Neural cell (in vitro differentiated cells): ENCODE measurements at regions not wholly inside any gene's neighbourhood (a gene's known extent, or its start where the extent isn't known, plus 50 kb on each side); places are given as distances from the start of the nearest gene placed in this dataset.

Experiments
- H2AFZ ChIP-seq: fragments of 200-600, 300-800 bp; sonication (generic), shearing (Covaris generic); 2 replicates; pipeline ENCODE4 v1.6.0; 2014; ENCODE audit warnings: low read depth, mild to moderate bottlenecking, antibody characterized with exemption, low read length, moderate library complexity
- H3F3A ChIP-seq: fragments of 200-600 bp; shearing (Covaris generic); 2 replicates; pipeline ENCODE4 v1.6.1; 2016; ENCODE audit warnings: mild to moderate bottlenecking, moderate library complexity, mixed read lengths, antibody characterized with exemption, low read length; ENCODE audit not compliant: insufficient read depth, poor library complexity, severe bottlenecking
- H3K27ac ChIP-seq: fragments of 200-600, 300-800 bp; sonication (generic), shearing (Covaris generic); 2 replicates; pipeline ENCODE4 v1.5.1; 2014; ENCODE audit warnings: mild to moderate bottlenecking, low read length, moderate library complexity
- H3K27me3 ChIP-seq: fragments of 300-800, 200-600 bp; sonication (generic), shearing (Covaris generic); 2 replicates; pipeline ENCODE4 v1.6.0; 2014; ENCODE audit warnings: mild to moderate bottlenecking, low read depth, low read length, moderate library complexity; ENCODE audit not compliant: insufficient read depth
- H3K36me3 ChIP-seq: fragments of 300-800, 200-600 bp; sonication (generic), shearing (Covaris generic); 2 replicates; pipeline ENCODE4 v1.5.1; 2014; ENCODE audit warnings: mild to moderate bottlenecking, antibody characterized with exemption, low read length, moderate library complexity; ENCODE audit not compliant: insufficient read depth
- H3K4me2 ChIP-seq: fragments of 300-800, 200-600 bp; sonication (generic), shearing (Covaris generic); 2 replicates; pipeline ENCODE4 v1.6.0; 2014; ENCODE audit warnings: mild to moderate bottlenecking, low read length
- H3K4me3 ChIP-seq: fragments of 300-800, 200-600 bp; sonication (generic), shearing (Covaris generic); 2 replicates; pipeline ENCODE4 v1.5.1; 2014; ENCODE audit warnings: mild to moderate bottlenecking, low read length, moderate library complexity
- H3K79me2 ChIP-seq: fragments of 200-600 bp; shearing (Covaris generic); replicated peaks from 2 replicates; pipeline ENCODE4 v1.6.0; 2014; ENCODE audit warnings: mild to moderate bottlenecking, low read length, moderate library complexity; ENCODE audit not compliant: insufficient read depth
- H3K9ac ChIP-seq: fragments of 300-800, 200-600 bp; sonication (generic), shearing (Covaris generic); 2 replicates; pipeline ENCODE4 v1.6.1; 2016; ENCODE audit warnings: mild to moderate bottlenecking, low read length, mixed read lengths
- H3K9me2 ChIP-seq: fragments of 200-600 bp; shearing (Covaris generic); 2 replicates; pipeline ENCODE4 v1.6.1; 2016; ENCODE audit warnings: mild to moderate bottlenecking, low read length, mixed read lengths; ENCODE audit not compliant: insufficient read depth
- H3K9me3 ChIP-seq: fragments of 200-600, 300-800 bp; sonication (generic), shearing (Covaris generic); 2 replicates; pipeline ENCODE4 v1.6.1; 2016; ENCODE audit warnings: mild to moderate bottlenecking, mixed run types, low read length, moderate library complexity, mixed read lengths
- H4K20me1 ChIP-seq: fragments of 200-600 bp; shearing (Covaris generic); 2 replicates; pipeline ENCODE4 v1.6.1; 2016; ENCODE audit warnings: mild to moderate bottlenecking, mixed run types; ENCODE audit not compliant: insufficient read depth
- CTCF ChIP-seq: fragments of 450-650 bp; IDR thresholded peaks from 2 replicates; pipeline ENCODE4 v1.5.1; 2014; ENCODE audit warnings: antibody characterized with exemption, mild to moderate bottlenecking, moderate library complexity; ENCODE audit not compliant: poor library complexity, severe bottlenecking
- EP300 ChIP-seq: fragments of 450-650 bp; conservative IDR thresholded peaks from 2 replicates; pipeline ENCODE4 v1.6.1; 2014; ENCODE audit warnings: antibody characterized with exemption, mild to moderate bottlenecking, moderate library complexity; ENCODE audit not compliant: poor library complexity, severe bottlenecking
- EZH2 ChIP-seq: fragments of 200-600, 300-800 bp; shearing (Covaris generic), sonication (generic); IDR thresholded peaks from 2 replicates; pipeline ENCODE4 v1.6.1; 2014; ENCODE audit warnings: antibody characterized with exemption, low read length, borderline replicate concordance, mild to moderate bottlenecking; ENCODE audit not compliant: insufficient read depth, poor library complexity, severe bottlenecking
- MXI1 ChIP-seq: fragments of 450-650 bp; conservative IDR thresholded peaks from 2 replicates; pipeline ENCODE4 v1.6.1; 2014; ENCODE audit warnings: antibody characterized with exemption, mild to moderate bottlenecking; ENCODE audit not compliant: poor library complexity, severe bottlenecking
- POLR2AphosphoS5 ChIP-seq: IDR thresholded peaks from 2 replicates; pipeline ENCODE4 v1.6.1; 2012
- RAD21 ChIP-seq: fragments of 450-650 bp; conservative IDR thresholded peaks from 2 replicates; pipeline ENCODE4 v1.6.1; 2014; ENCODE audit warnings: antibody characterized with exemption, mild to moderate bottlenecking, moderate library complexity
- SMC3 ChIP-seq: fragments of 450-650 bp; conservative IDR thresholded peaks from 2 replicates; pipeline ENCODE4 v1.6.1; 2014; ENCODE audit warnings: antibody characterized with exemption, mild to moderate bottlenecking, moderate library complexity; ENCODE audit not compliant: poor library complexity
- TAF1 ChIP-seq: IDR thresholded peaks from 2 replicates; pipeline ENCODE4 v1.6.1; 2012; ENCODE audit warnings: low read depth
- TF ChIP-seq, protein P1 (sequence below): IDR thresholded peaks from 2 replicates; pipeline ENCODE4 v1.6.1; 2012; ENCODE audit warnings: borderline replicate concordance

- Histone ChIP-seq H3K27ac (no peak overlapping the region), H4K20me1 (no peaks in the 10 kb centered on the region), H3K4me2 (no peak overlapping the region), H3F3A (no peaks in the 10 kb centered on the region), H3K27me3 (no peaks in the 10 kb centered on the region), H3K9me3 (no peaks in the 10 kb centered on the region), H2AFZ (no peak overlapping the region), H3K4me3 (no peak overlapping the region), H3K9me2 (no peaks in the 10 kb centered on the region), H3K36me3 (no peaks in the 10 kb centered on the region), H3K9ac (no peak overlapping the region), H3K79me2 (no peaks in the 10 kb centered on the region)
- TF ChIP-seq MXI1 (no peak), EZH2 (no peak), POLR2AphosphoS5 (no peak), TAF1 (no peak), RAD21 (no peak), SMC3 (no peak), CTCF (no peak), EP300 (no peak)
- TF ChIP-seq, protein P1, sequence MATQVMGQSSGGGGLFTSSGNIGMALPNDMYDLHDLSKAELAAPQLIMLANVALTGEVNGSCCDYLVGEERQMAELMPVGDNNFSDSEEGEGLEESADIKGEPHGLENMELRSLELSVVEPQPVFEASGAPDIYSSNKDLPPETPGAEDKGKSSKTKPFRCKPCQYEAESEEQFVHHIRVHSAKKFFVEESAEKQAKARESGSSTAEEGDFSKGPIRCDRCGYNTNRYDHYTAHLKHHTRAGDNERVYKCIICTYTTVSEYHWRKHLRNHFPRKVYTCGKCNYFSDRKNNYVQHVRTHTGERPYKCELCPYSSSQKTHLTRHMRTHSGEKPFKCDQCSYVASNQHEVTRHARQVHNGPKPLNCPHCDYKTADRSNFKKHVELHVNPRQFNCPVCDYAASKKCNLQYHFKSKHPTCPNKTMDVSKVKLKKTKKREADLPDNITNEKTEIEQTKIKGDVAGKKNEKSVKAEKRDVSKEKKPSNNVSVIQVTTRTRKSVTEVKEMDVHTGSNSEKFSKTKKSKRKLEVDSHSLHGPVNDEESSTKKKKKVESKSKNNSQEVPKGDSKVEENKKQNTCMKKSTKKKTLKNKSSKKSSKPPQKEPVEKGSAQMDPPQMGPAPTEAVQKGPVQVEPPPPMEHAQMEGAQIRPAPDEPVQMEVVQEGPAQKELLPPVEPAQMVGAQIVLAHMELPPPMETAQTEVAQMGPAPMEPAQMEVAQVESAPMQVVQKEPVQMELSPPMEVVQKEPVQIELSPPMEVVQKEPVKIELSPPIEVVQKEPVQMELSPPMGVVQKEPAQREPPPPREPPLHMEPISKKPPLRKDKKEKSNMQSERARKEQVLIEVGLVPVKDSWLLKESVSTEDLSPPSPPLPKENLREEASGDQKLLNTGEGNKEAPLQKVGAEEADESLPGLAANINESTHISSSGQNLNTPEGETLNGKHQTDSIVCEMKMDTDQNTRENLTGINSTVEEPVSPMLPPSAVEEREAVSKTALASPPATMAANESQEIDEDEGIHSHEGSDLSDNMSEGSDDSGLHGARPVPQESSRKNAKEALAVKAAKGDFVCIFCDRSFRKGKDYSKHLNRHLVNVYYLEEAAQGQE: no peak
These were observed 511.8 kb upstream of the NBEA start for GRCh38 chr13:34430294-34430693.

DNA sequence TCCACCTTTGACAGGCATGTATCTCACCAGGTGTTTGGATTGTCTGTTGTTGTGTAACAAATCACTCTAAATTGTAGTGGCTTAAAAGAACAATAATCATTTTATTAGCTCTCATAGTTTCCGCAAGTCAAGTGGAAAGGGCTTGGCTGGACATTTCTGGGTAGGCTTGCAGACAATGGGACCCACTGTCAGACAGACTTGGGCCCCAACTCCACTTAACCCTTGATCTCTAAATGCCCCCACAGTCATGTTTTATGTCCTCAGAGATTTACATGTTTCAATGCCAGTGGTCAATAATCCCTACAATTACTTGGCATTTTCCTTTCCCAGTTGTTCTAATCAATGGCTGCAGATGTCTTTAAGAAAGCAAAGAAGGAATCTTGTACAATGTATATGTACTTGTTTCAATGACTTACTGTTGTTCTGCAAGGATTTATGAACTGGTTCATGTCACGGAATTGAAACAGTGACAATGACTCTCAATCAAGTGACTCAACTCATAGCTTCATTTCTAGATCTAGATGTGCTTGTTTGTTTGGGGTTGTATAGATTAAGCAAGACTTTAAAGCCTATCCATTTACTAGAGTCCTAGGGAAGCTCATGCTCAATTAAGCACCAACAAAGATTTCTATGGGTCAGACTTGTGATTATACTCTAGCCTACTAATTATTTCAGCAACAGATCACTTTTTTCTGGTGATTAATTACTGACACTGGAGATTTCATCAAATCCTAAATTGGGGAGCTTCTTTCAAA is 510.1 kb upstream of the NBEA start:
- Histone ChIP-seq H3K4me2 (no peak overlapping the region), H3K9me2 (no peaks in the 10 kb centered on the region), H3K9me3 (no peaks in the 10 kb centered on the region), H3K9ac (no peak overlapping the region), H3K4me3 (no peak overlapping the region), H3K27ac (no peak overlapping the region), H2AFZ (no peak overlapping the region), H4K20me1 (no peaks in the 10 kb centered on the region), H3K27me3 (no peaks in the 10 kb centered on the region), H3F3A (no peaks in the 10 kb centered on the region), H3K36me3 (no peaks in the 10 kb centered on the region), H3K79me2 (no peaks in the 10 kb centered on the region)
- TF ChIP-seq TAF1 (no peak), EP300 (no peak), SMC3 (no peak), RAD21 (no peak), CTCF (no peak), POLR2AphosphoS5 (no peak), EZH2 (no peak), MXI1 (no peak)
- TF ChIP-seq, protein P1: no peak
